GM21825 (cell line): ENCODE measurements at regions not wholly inside any gene's neighbourhood (a gene's known extent, or its start where the extent isn't known, plus 50 kb on each side); places are given as distances from the start of the nearest gene placed in this dataset.
"Not testable (repeated sequence)": the region's sequence is repeated elsewhere in the genome, so short reads cannot be mapped to it uniquely, and the experiment has no call there.

Source experiments
- ATAC-seq: cut with Tn5 transposase; IDR thresholded peaks from one replicate; pipeline ENCODE4 v1.9.1; 2021; ENCODE audit warnings: mild to moderate bottlenecking, moderate library complexity; ENCODE audit not compliant: unreplicated experiment

GRCh38 chr2:4029081-4029480 lies 325.7 kb downstream of the DCDC2C start:
- no peak for ATAC-seq

- no peak for ATAC-seq
Observed at GRCh38 chr2:4039896-4040295, 336.5 kb downstream of the DCDC2C start.

GRCh38 chr2:4047961-4048891 lies 344.9 kb downstream of the DCDC2C start:
- ATAC-seq: peak; percentile 67

GRCh38 chr2:4049463-4049862 lies 346.1 kb downstream of the DCDC2C start:
- no peak for ATAC-seq

GRCh38 chr2:4053769-4054493 lies 350.6 kb downstream of the DCDC2C start:
- ATAC-seq: no peak

- no peak for ATAC-seq
Observed at GRCh38 chr2:4066217-4066616, 362.8 kb downstream of the DCDC2C start.

- ATAC-seq: no peak
Observed at GRCh38 chr2:4073026-4073569, 369.7 kb downstream of the DCDC2C start.

- ATAC-seq: no peak
Observed at GRCh38 chr2:4077017-4077416, 373.6 kb downstream of the DCDC2C start.

GRCh38 chr2:4085186-4085585 lies 381.8 kb downstream of the DCDC2C start:
- ATAC-seq: no peak

- ATAC-seq: no peak
Observed at GRCh38 chr2:4090668-4091630, 387.6 kb downstream of the DCDC2C start.

- ATAC-seq: no peak
Observed at GRCh38 chr2:4091869-4092268, 388.5 kb downstream of the DCDC2C start.

- ATAC-seq: no peak
Observed at GRCh38 chr2:4094743-4095142, 391.4 kb downstream of the DCDC2C start.

GRCh38 chr2:4096978-4097766 lies 393.8 kb downstream of the DCDC2C start:
- ATAC-seq: no peak

GRCh38 chr2:4098137-4098536 lies 394.8 kb downstream of the DCDC2C start:
- ATAC-seq: no peak

GRCh38 chr2:4101936-4102335 lies 398.6 kb downstream of the DCDC2C start:
- ATAC-seq: no peak

- ATAC-seq: no peak
Observed at GRCh38 chr2:4107179-4107578, 403.8 kb downstream of the DCDC2C start.

GRCh38 chr2:4110273-4110672 lies 406.9 kb downstream of the DCDC2C start:
- no peak for ATAC-seq

- ATAC-seq: not testable (repeated sequence)
Observed at GRCh38 chr2:4115435-4115834, 412.1 kb downstream of the DCDC2C start.

GRCh38 chr2:4122726-4123125 lies 419.4 kb downstream of the DCDC2C start:
- no peak for ATAC-seq

- no peak for ATAC-seq
Observed at GRCh38 chr2:4130651-4131050, 427.3 kb downstream of the DCDC2C start.
